HG03442 (cell line): ENCODE measurements at regions not wholly inside any gene's neighbourhood (a gene's known extent, or its start where the extent isn't known, plus 50 kb on each side); places are given as distances from the start of the nearest gene placed in this dataset.
"Not testable (repeated sequence)": the region's sequence is repeated elsewhere in the genome, so short reads cannot be mapped to it uniquely, and the experiment has no call there.

Experiments used
- ATAC-seq: cut with Tn5 transposase; IDR thresholded peaks from one replicate; pipeline ENCODE4 v1.9.1; 2021; ENCODE audit warnings: mild to moderate bottlenecking, moderate library complexity; ENCODE audit not compliant: unreplicated experiment

GRCh38 chr6:156612361-156612760 lies 164.8 kb upstream of the ARID1B start:
- no peak for ATAC-seq

GRCh38 chr6:156602066-156602385 lies 175.2 kb upstream of the ARID1B start:
- no peak for ATAC-seq

- ATAC-seq: no peak
These were observed 175.8 kb upstream of the ARID1B start for GRCh38 chr6:156601152-156602065.

- ATAC-seq: no peak
These were observed 176.5 kb upstream of the ARID1B start for GRCh38 chr6:156600678-156601077.

GRCh38 chr6:156599978-156600590 lies 177.1 kb upstream of the ARID1B start:
- no peak for ATAC-seq

GRCh38 chr6:156599366-156599765 lies 177.8 kb upstream of the ARID1B start:
- ATAC-seq: no peak

GRCh38 chr6:156598855-156599180 lies 178.4 kb upstream of the ARID1B start:
- no peak for ATAC-seq

GRCh38 chr6:156598071-156598854 lies 178.9 kb upstream of the ARID1B start:
- ATAC-seq: no peak

GRCh38 chr6:156597095-156597494 lies 180.1 kb upstream of the ARID1B start:
- ATAC-seq: no peak

GRCh38 chr6:156595476-156595875 lies 181.7 kb upstream of the ARID1B start:
- ATAC-seq: no peak

- ATAC-seq: no peak
These were observed 183.3 kb upstream of the ARID1B start for GRCh38 chr6:156593893-156594292.

- no peak for ATAC-seq
These were observed 184.1 kb upstream of the ARID1B start for GRCh38 chr6:156593127-156593526.

- ATAC-seq: no peak
These were observed 186.7 kb upstream of the ARID1B start for GRCh38 chr6:156590482-156590881.

GRCh38 chr6:156589281-156589680 lies 187.9 kb upstream of the ARID1B start:
- no peak for ATAC-seq

- ATAC-seq: no peak
These were observed 189.4 kb upstream of the ARID1B start for GRCh38 chr6:156587751-156588301.

GRCh38 chr6:156587071-156587470 lies 190.1 kb upstream of the ARID1B start:
- no peak for ATAC-seq

GRCh38 chr6:156585859-156586258 lies 191.3 kb upstream of the ARID1B start:
- ATAC-seq: no peak

- ATAC-seq: not testable (repeated sequence)
These were observed 193.1 kb upstream of the ARID1B start for GRCh38 chr6:156584121-156584520.

GRCh38 chr6:156583083-156583482 lies 194.1 kb upstream of the ARID1B start:
- ATAC-seq: no peak

GRCh38 chr6:156582509-156582992 lies 194.6 kb upstream of the ARID1B start:
- ATAC-seq: no peak

GRCh38 chr6:156579564-156579963 lies 197.6 kb upstream of the ARID1B start:
- ATAC-seq: no peak
